GM12878 (cell line): ENCODE measurements at regions not wholly inside any gene's neighbourhood (a gene's known extent, or its start where the extent isn't known, plus 50 kb on each side); places are given as distances from the start of the nearest gene placed in this dataset.

Experiments
- ATAC-seq: fragments of 200-7000 bp; cut with Tn5 transposase; 3 replicates; pipeline ENCODE4 v1.9.1; 2020; ENCODE audit warnings: mild to moderate bottlenecking, moderate library complexity
- BruUV-seq: library from RNA; stranded (reverse); fragments of 400-500 nt; replicated peaks from 2 replicates; lab custom pipeline; 2021; lab: Mats Ljungman, UMichigan
- CTCF ChIA-PET: fragments of 300-600 bp; sonication (Branson Sonifier 250); formaldehyde crosslinking; extraction: SDS; loops from one replicate; lab custom pipeline; 2021; ENCODE audit warnings: inconsistent platforms; lab: Yijun Ruan, JAX
- POLR2A ChIA-PET: fragments of 350-600 bp; formaldehyde crosslinking; extraction: SDS; loops from one replicate; lab custom pipeline; 2021; ENCODE audit warnings: inconsistent platforms; lab: Charles Lee
- RAD21 ChIA-PET: fragments of 300-600 bp; sonication (Branson Sonifier 250); formaldehyde crosslinking; loops from one replicate; lab custom pipeline; 2023; ENCODE audit warnings: antibody characterized with exemption; ENCODE audit not compliant: unreplicated experiment; lab: Charles Lee
- SMC1A ChIA-PET: fragments of 300-600 bp; sonication (Branson Sonifier 250); formaldehyde crosslinking; loops from one replicate; lab custom pipeline; 2023; ENCODE audit not compliant: unreplicated experiment, uncharacterized antibody; lab: Charles Lee
- DNase-seq: peaks from one replicate; pipeline ENCODE4 v3.0.0-alpha.2; 2011; ENCODE audit warnings: low read depth, low spot score
- FAIRE-seq: peaks from 3 replicates; lab custom pipeline; 2011; peaks lifted over from hg19 to GRCh38; lab: Jason Lieb, UNC
- H2AFZ ChIP-seq: 2 replicates; pipeline ENCODE4 v1.6.0; 2011; ENCODE audit warnings: low read depth, low read length, control low read depth; ENCODE audit not compliant: control insufficient read depth
- H3K27ac ChIP-seq: 2 replicates; pipeline ENCODE4 v1.5.1; 2011; ENCODE audit warnings: control low read depth; ENCODE audit not compliant: control insufficient read depth, insufficient read depth
- H3K27me3 ChIP-seq, 2 experiments: replicated peaks in 1 of 2; 2 replicates each; pipeline versions ENCODE4 v1.6.0 to v1.6.1; 2011; ENCODE audit warnings: low read length in 1 of 2; ENCODE audit not compliant: control insufficient read depth in 2 of 2, insufficient read depth in 2 of 2
- H3K36me3 ChIP-seq, 2 experiments: 2 replicates each; pipeline ENCODE4 v1.5.1; 2011; ENCODE audit warnings: low read length in 1 of 2; ENCODE audit not compliant: control insufficient read depth in 2 of 2, insufficient read depth in 2 of 2
- H3K4me1 ChIP-seq: 2 replicates; pipeline ENCODE4 v1.6.1; 2011; ENCODE audit warnings: mild to moderate bottlenecking, low read length, moderate library complexity, mixed read lengths; ENCODE audit not compliant: control insufficient read depth, insufficient read depth
- H3K4me2 ChIP-seq: 2 replicates; pipeline ENCODE4 v1.6.0; 2011; ENCODE audit warnings: control low read depth; ENCODE audit not compliant: control insufficient read depth, insufficient read depth
- H3K4me3 ChIP-seq: fragments of 200-600 bp; sonication (generic); 2 replicates; pipeline ENCODE4 v1.5.1; 2016
- H3K79me2 ChIP-seq: 2 replicates; pipeline ENCODE4 v1.6.0; 2011; ENCODE audit warnings: low read length; ENCODE audit not compliant: control insufficient read depth, insufficient read depth
- H3K9ac ChIP-seq: 2 replicates; pipeline ENCODE4 v1.8.0; 2011; ENCODE audit warnings: low read length, control low read depth, mixed read lengths; ENCODE audit not compliant: control insufficient read depth, insufficient read depth
- H3K9me3 ChIP-seq: replicated peaks from 3 replicates; pipeline ENCODE4 v1.5.1; 2011; ENCODE audit warnings: mild to moderate bottlenecking, low read length; ENCODE audit not compliant: control insufficient read depth, insufficient read depth
- H4K20me1 ChIP-seq: 2 replicates; pipeline ENCODE4 v1.6.0; 2011; ENCODE audit not compliant: control insufficient read depth, insufficient read depth
- JUNB ChIP-seq: IDR thresholded peaks from 2 replicates; pipeline ENCODE4 v1.6.1; 2016; ENCODE audit warnings: antibody characterized with exemption, mild to moderate bottlenecking
- MEF2B ChIP-seq: fragments of 450-650 bp; IDR thresholded peaks from 2 replicates; pipeline ENCODE4 v1.6.1; 2018; ENCODE audit warnings: mild to moderate bottlenecking, moderate library complexity; ENCODE audit not compliant: partially characterized antibody, poor library complexity, severe bottlenecking
- MTA3 ChIP-seq: IDR thresholded peaks from 2 replicates; pipeline ENCODE4 v1.6.1; 2012; ENCODE audit warnings: low read length, inconsistent platforms, borderline replicate concordance
- NFYB ChIP-seq: IDR thresholded peaks from 2 replicates; pipeline ENCODE4 v1.6.1; 2011; ENCODE audit warnings: low read depth, mild to moderate bottlenecking, low read length, improper control_type of control experiment, moderate library complexity; ENCODE audit not compliant: insufficient read depth
- SMAD5 ChIP-seq: IDR thresholded peaks from 2 replicates; pipeline ENCODE4 v1.6.1; 2016; ENCODE audit warnings: antibody characterized with exemption, low read depth
- TBL1XR1 ChIP-seq: IDR thresholded peaks from 2 replicates; pipeline ENCODE4 v1.6.1; 2012; ENCODE audit warnings: low read depth, low read length, improper control_type of control experiment
- ZSCAN29 ChIP-seq: fragments of 450-650 bp; IDR thresholded peaks from 2 replicates; pipeline ENCODE4 v1.6.1; 2017; ENCODE audit warnings: mild to moderate bottlenecking, moderate library complexity
- WGBS: methylation state at CpG from one replicate; pipeline ENCODE4 v1.1.6; 2016; ENCODE audit warnings: low lambda C conversion rate; ENCODE audit not compliant: insufficient replicate concordance, insufficient coverage; ENCODE audit errors: missing lambda C conversion rate; 5-methylcytosine and 5-hydroxymethylcytosine counted together
- in situ Hi-C: fragments of 300-500 bp; cut with MboI; formaldehyde crosslinking; loops from 9 replicates; pipeline ENCODE4 v1.14.3; 2018; ENCODE audit warnings: mixed read lengths
- intact Hi-C: fragments of 100-400 bp; cut with micrococcal nuclease; formaldehyde crosslinking; loops from one replicate; pipeline ENCODE4 v1.14.2; 2022; ENCODE audit not compliant: unreplicated experiment
- TF ChIP-seq, protein P1 (sequence below): IDR thresholded peaks from 2 replicates; pipeline ENCODE4 v1.6.1; 2012; ENCODE audit warnings: mild to moderate bottlenecking, low read depth, low read length
- TF ChIP-seq, protein P2 (sequence below): IDR thresholded peaks from 2 replicates; pipeline ENCODE4 v1.6.1; 2011; ENCODE audit warnings: low read depth, low read length, improper control_type of control experiment, borderline replicate concordance
- TF ChIP-seq, protein P3 (sequence below): fragments of 450-650 bp; formaldehyde crosslinking; IDR thresholded peaks from 2 replicates; pipeline ENCODE4 v1.4.0; 2022; ENCODE audit warnings: mild to moderate bottlenecking, moderate library complexity
- TF ChIP-seq, protein P4 (sequence below): fragments of 450-650 bp; formaldehyde crosslinking; IDR thresholded peaks from 2 replicates; pipeline ENCODE4 v1.5.0; 2022; ENCODE audit warnings: mild to moderate bottlenecking, missing genetic modification characterization

DNA sequence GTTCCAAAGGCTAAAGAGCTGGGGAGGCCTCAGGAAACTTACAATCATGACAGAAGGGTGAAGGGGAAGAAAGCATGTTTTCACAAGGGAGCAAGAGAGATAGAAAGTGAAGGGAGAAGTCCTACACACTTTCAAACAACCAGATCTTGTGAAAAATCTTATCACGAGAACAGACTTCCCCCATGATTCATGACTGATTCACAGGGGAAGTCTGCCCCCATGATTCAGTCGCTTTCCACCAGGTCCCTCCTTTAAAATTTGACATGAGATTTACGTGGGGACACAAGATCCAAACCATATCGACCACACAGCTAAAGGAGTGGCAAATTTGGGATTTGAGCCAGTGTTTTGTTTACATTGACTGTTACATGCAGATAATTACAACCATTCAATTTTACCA is 971.1 kb upstream of the HS3ST1 start (continued):
- TF ChIP-seq, protein P1, sequence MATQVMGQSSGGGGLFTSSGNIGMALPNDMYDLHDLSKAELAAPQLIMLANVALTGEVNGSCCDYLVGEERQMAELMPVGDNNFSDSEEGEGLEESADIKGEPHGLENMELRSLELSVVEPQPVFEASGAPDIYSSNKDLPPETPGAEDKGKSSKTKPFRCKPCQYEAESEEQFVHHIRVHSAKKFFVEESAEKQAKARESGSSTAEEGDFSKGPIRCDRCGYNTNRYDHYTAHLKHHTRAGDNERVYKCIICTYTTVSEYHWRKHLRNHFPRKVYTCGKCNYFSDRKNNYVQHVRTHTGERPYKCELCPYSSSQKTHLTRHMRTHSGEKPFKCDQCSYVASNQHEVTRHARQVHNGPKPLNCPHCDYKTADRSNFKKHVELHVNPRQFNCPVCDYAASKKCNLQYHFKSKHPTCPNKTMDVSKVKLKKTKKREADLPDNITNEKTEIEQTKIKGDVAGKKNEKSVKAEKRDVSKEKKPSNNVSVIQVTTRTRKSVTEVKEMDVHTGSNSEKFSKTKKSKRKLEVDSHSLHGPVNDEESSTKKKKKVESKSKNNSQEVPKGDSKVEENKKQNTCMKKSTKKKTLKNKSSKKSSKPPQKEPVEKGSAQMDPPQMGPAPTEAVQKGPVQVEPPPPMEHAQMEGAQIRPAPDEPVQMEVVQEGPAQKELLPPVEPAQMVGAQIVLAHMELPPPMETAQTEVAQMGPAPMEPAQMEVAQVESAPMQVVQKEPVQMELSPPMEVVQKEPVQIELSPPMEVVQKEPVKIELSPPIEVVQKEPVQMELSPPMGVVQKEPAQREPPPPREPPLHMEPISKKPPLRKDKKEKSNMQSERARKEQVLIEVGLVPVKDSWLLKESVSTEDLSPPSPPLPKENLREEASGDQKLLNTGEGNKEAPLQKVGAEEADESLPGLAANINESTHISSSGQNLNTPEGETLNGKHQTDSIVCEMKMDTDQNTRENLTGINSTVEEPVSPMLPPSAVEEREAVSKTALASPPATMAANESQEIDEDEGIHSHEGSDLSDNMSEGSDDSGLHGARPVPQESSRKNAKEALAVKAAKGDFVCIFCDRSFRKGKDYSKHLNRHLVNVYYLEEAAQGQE: no peak
- TF ChIP-seq TBL1XR1 (no peak), NFYB (no peak), SMAD5 (no peak), ZSCAN29 (no peak), MTA3 (no peak), JUNB (no peak)
- TF ChIP-seq, protein P2, sequence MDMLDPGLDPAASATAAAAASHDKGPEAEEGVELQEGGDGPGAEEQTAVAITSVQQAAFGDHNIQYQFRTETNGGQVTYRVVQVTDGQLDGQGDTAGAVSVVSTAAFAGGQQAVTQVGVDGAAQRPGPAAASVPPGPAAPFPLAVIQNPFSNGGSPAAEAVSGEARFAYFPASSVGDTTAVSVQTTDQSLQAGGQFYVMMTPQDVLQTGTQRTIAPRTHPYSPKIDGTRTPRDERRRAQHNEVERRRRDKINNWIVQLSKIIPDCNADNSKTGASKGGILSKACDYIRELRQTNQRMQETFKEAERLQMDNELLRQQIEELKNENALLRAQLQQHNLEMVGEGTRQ: no peak

DNA sequence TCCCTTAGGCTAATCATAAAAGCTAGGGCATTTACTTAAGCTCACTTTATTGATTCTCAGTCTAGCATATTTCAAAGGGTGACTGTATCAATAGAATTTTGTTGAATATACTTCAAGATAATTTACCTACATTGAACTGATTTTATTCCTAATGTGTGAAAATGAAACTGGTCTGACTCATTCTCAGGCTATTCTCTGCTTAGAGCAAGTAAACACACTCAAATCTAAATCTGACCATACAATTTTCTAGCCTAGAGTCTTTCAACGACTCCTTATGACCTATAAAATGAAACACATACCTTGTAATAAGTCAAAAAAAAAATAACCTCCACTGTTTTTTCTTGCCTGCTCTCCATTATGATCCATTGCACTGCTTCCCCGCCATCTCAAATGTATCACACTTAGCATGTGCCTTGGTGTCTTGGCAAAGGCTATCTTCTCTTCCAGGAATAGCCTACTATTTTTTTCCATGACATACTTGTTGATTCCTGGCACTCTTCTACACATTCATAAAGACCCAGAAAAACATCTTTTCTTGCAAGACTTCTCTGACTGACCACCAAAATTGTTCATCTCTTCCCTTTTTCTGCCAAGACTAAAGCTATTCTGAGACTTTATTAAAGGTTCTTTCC is 965.1 kb upstream of the HS3ST1 start:
- H3K4me3 ChIP-seq: no peak overlapping the region
- CTCF ChIA-PET: no interaction called here
- FAIRE-seq (no peak), ATAC-seq (no peak), DNase-seq (no peak)
- RAD21 ChIA-PET: no interaction called here
- no peaks in the 10 kb centered on the region for H3K27me3 ChIP-seq
- POLR2A ChIA-PET: no interaction called here
- H3K4me1 ChIP-seq: no peaks in the 10 kb centered on the region
- no peaks in the 10 kb centered on the region for H3K9me3 ChIP-seq
- H3K36me3 ChIP-seq: no peaks in the 10 kb centered on the region
- no TSS peak for BruUV-seq
- H3K79me2 ChIP-seq: no peaks in the 10 kb centered on the region
- H2AFZ ChIP-seq: no peak overlapping the region
- no peak overlapping the region for H3K4me2 ChIP-seq
- SMC1A ChIA-PET: interaction anchor here (1.1 kb wide), 1 partner anchor 21 kb away, joined by 4 read pairs; no protein-coding TSS in a partner anchor
- 10% methylated on average over 2 of the region's 2 CpGs for WGBS
- in situ Hi-C loops: no loop called here
- no peak overlapping the region for H3K27ac ChIP-seq
- intact Hi-C loops: no loop called here
- H4K20me1 ChIP-seq: no peaks in the 10 kb centered on the region
- no peak overlapping the region for H3K9ac ChIP-seq
- TF ChIP-seq, protein P3, sequence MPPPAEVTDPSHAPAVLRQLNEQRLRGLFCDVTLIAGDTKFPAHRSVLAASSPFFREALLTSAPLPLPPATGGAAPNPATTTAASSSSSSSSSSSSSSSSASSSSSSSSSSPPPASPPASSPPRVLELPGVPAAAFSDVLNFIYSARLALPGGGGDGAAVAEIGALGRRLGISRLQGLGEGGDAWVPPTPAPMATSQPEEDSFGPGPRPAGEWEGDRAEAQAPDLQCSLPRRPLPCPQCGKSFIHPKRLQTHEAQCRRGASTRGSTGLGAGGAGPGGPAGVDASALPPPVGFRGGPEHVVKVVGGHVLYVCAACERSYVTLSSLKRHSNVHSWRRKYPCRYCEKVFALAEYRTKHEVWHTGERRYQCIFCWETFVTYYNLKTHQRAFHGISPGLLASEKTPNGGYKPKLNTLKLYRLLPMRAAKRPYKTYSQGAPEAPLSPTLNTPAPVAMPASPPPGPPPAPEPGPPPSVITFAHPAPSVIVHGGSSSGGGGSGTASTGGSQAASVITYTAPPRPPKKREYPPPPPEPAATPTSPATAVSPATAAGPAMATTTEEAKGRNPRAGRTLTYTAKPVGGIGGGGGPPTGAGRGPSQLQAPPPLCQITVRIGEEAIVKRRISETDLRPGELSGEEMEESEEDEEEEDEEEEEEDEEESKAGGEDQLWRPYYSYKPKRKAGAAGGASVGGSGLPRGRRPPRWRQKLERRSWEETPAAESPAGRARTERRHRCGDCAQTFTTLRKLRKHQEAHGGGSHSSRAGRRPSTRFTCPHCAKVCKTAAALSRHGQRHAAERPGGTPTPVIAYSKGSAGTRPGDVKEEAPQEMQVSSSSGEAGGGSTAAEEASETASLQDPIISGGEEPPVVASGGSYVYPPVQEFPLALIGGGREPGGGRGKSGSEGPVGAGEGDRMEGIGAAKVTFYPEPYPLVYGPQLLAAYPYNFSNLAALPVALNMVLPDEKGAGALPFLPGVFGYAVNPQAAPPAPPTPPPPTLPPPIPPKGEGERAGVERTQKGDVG: no peak
- no peak for TF ChIP-seq MEF2B
- TF ChIP-seq, protein P4, sequence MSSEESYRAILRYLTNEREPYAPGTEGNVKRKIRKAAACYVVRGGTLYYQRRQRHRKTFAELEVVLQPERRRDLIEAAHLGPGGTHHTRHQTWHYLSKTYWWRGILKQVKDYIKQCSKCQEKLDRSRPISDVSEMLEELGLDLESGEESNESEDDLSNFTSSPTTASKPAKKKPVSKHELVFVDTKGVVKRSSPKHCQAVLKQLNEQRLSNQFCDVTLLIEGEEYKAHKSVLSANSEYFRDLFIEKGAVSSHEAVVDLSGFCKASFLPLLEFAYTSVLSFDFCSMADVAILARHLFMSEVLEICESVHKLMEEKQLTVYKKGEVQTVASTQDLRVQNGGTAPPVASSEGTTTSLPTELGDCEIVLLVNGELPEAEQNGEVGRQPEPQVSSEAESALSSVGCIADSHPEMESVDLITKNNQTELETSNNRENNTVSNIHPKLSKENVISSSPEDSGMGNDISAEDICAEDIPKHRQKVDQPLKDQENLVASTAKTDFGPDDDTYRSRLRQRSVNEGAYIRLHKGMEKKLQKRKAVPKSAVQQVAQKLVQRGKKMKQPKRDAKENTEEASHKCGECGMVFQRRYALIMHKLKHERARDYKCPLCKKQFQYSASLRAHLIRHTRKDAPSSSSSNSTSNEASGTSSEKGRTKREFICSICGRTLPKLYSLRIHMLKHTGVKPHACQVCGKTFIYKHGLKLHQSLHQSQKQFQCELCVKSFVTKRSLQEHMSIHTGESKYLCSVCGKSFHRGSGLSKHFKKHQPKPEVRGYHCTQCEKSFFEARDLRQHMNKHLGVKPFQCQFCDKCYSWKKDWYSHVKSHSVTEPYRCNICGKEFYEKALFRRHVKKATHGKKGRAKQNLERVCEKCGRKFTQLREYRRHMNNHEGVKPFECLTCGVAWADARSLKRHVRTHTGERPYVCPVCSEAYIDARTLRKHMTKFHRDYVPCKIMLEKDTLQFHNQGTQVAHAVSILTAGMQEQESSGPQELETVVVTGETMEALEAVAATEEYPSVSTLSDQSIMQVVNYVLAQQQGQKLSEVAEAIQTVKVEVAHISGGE: no peak
